GM23338 (cell line): ENCODE measurements at regions not wholly inside any gene's neighbourhood (a gene's known extent, or its start where the extent isn't known, plus 50 kb on each side); places are given as distances from the start of the nearest gene placed in this dataset.

ENCODE experiments used
- ATAC-seq: fragments of 200-7000 bp; cut with Tn5 transposase; 3 replicates; pipeline ENCODE4 v1.9.1; 2020
- DNase-seq: peaks from one replicate; pipeline ENCODE4 v3.0.0-alpha.2; 2015; ENCODE audit warnings: low spot score
- H2AFZ ChIP-seq: fragments of 200-600 bp; sonication (generic); 2 replicates; pipeline ENCODE4 v1.8.0; 2016; ENCODE audit warnings: antibody characterized with exemption, mild to moderate bottlenecking, moderate library complexity
- H3F3A ChIP-seq: fragments of 200-600 bp; sonication (generic); replicated peaks from 2 replicates; pipeline ENCODE4 v1.8.0; 2017; ENCODE audit warnings: antibody characterized with exemption, mixed run types, low read depth
- H3K27ac ChIP-seq: fragments of 200-600 bp; sonication (generic); 2 replicates; pipeline ENCODE4 v1.6.1; 2016; ENCODE audit warnings: low read depth
- H3K27me3 ChIP-seq: fragments of 200-600 bp; sonication (generic); 2 replicates; pipeline ENCODE4 v1.8.0; 2016; ENCODE audit warnings: mild to moderate bottlenecking, mixed run types, moderate library complexity; ENCODE audit not compliant: insufficient read depth
- H3K36me3 ChIP-seq: fragments of 200-600 bp; sonication (generic); 2 replicates; pipeline ENCODE4 v1.8.0; 2016; ENCODE audit warnings: mild to moderate bottlenecking; ENCODE audit not compliant: insufficient read depth
- H3K4me1 ChIP-seq: fragments of 200-600 bp; sonication (generic); 2 replicates; pipeline ENCODE4 v1.8.0; 2016; ENCODE audit warnings: mild to moderate bottlenecking, moderate library complexity; ENCODE audit not compliant: insufficient read depth
- H3K4me2 ChIP-seq: fragments of 200-600 bp; sonication (generic); 2 replicates; pipeline ENCODE4 v1.7.1; 2017; ENCODE audit warnings: mixed run types
- H3K4me3 ChIP-seq: fragments of 200-600 bp; sonication (generic); 2 replicates; pipeline ENCODE4 v1.6.1; 2016; ENCODE audit warnings: mixed run types
- H3K79me2 ChIP-seq: fragments of 200-600 bp; sonication (generic); replicated peaks from 2 replicates; pipeline ENCODE4 v1.8.0; 2017; ENCODE audit warnings: mild to moderate bottlenecking; ENCODE audit not compliant: insufficient read depth
- H3K9me2 ChIP-seq: fragments of 200-600 bp; sonication (generic); 2 replicates; pipeline ENCODE4 v1.8.0; 2017; ENCODE audit not compliant: insufficient read depth
- H4K20me1 ChIP-seq: fragments of 200-600 bp; sonication (generic); replicated peaks from 2 replicates; pipeline ENCODE4 v1.8.0; 2017; ENCODE audit warnings: mild to moderate bottlenecking; ENCODE audit not compliant: insufficient read depth
- H3K27ac Mint-ChIP-seq: 2 replicates; pipeline ENCODE4 v1.8.0; 2020; ENCODE audit warnings: inconsistent platforms, mild to moderate bottlenecking, moderate library complexity, mixed read lengths
- H3K27me3 Mint-ChIP-seq: 3 replicates; pipeline ENCODE4 v1.8.0; 2022; ENCODE audit warnings: low read depth, mild to moderate bottlenecking, moderate library complexity, mixed read lengths, inconsistent platforms; ENCODE audit not compliant: insufficient read depth, poor library complexity
- H3K36me3 Mint-ChIP-seq: 3 replicates; pipeline ENCODE4 v1.8.0; 2021; ENCODE audit warnings: low read depth, mild to moderate bottlenecking, inconsistent platforms, moderate library complexity, mixed read lengths
- H3K4me1 Mint-ChIP-seq: 3 replicates; pipeline ENCODE4 v1.8.0; 2020; ENCODE audit warnings: mild to moderate bottlenecking, inconsistent platforms, mixed read lengths
- H3K4me3 Mint-ChIP-seq: 3 replicates; pipeline ENCODE4 v1.8.0; 2021; ENCODE audit warnings: moderate library complexity, mild to moderate bottlenecking, inconsistent platforms, mixed read lengths
- H3K9me3 Mint-ChIP-seq: 3 replicates; pipeline ENCODE4 v1.8.0; 2020; ENCODE audit warnings: moderate library complexity, mild to moderate bottlenecking, inconsistent platforms, mixed read lengths
- CREB1 ChIP-seq: fragments of 250-450 bp; sonication (Bioruptor Pico); IDR thresholded peaks from 2 replicates; pipeline ENCODE4 v1.5.0; 2020; ENCODE audit warnings: low read depth, mild to moderate bottlenecking, moderate library complexity
- EZH2 ChIP-seq: fragments of 200-600 bp; sonication (generic); IDR thresholded peaks from one replicate; pipeline ENCODE4 v1.8.0; 2017; ENCODE audit warnings: antibody characterized with exemption, mild to moderate bottlenecking, low read depth; ENCODE audit not compliant: unreplicated experiment
- EZH2phosphoT487 ChIP-seq: fragments of 200-600 bp; sonication (generic); IDR thresholded peaks from one replicate; pipeline ENCODE4 v1.8.1; 2018; ENCODE audit warnings: antibody characterized with exemption; ENCODE audit not compliant: unreplicated experiment
- JUNB ChIP-seq: IDR thresholded peaks from one replicate; pipeline ENCODE4 v1.6.1; 2016; ENCODE audit warnings: antibody characterized with exemption; ENCODE audit not compliant: unreplicated experiment
- NANOG ChIP-seq: IDR thresholded peaks from 2 replicates; pipeline ENCODE4 v1.6.1; 2016; ENCODE audit warnings: antibody characterized with exemption, borderline replicate concordance
- POLR2AphosphoS5 ChIP-seq: IDR thresholded peaks from 2 replicates; pipeline ENCODE4 v1.6.1; 2016; ENCODE audit warnings: antibody characterized with exemption, low read depth
- STAT1 ChIP-seq: IDR thresholded peaks from one replicate; pipeline ENCODE4 v1.6.1; 2016; ENCODE audit warnings: antibody characterized with exemption; ENCODE audit not compliant: unreplicated experiment
- ZNF114 ChIP-seq: fragments of 250-450 bp; sonication (Bioruptor Pico); IDR thresholded peaks from 2 replicates; pipeline ENCODE4 v1.5.0; 2020; ENCODE audit warnings: mild to moderate bottlenecking, moderate library complexity
- ZNF331 ChIP-seq: fragments of 250-450 bp; sonication (Bioruptor Pico); IDR thresholded peaks from 2 replicates; pipeline ENCODE4 v1.5.0; 2020; ENCODE audit warnings: low read depth, mild to moderate bottlenecking, moderate library complexity
- TF ChIP-seq, protein P1 (sequence below): fragments of 250-450 bp; sonication (Bioruptor Pico); IDR thresholded peaks from 2 replicates; pipeline ENCODE4 v1.5.0; 2020; ENCODE audit warnings: mild to moderate bottlenecking, moderate library complexity
- TF ChIP-seq, protein P2 (sequence below), 2 experiments: fragments of 200-600 bp in 1 of 2; sonication (generic) in 1 of 2; conservative IDR thresholded peaks; 2 replicates each; pipeline versions ENCODE4 v1.5.1 to v1.6.1; 2016 to 2017; ENCODE audit warnings: antibody characterized with exemption in 2 of 2, low read depth in 2 of 2, mild to moderate bottlenecking in 2 of 2, moderate library complexity in 1 of 2
- TF ChIP-seq, protein P3 (sequence below): IDR thresholded peaks from one replicate; pipeline ENCODE4 v1.6.1; 2018; ENCODE audit warnings: antibody characterized with exemption; ENCODE audit not compliant: unreplicated experiment
- TF ChIP-seq, protein P4 (sequence below): IDR thresholded peaks from 2 replicates; pipeline ENCODE4 v1.6.1; 2016; ENCODE audit warnings: antibody characterized with exemption

DNA sequence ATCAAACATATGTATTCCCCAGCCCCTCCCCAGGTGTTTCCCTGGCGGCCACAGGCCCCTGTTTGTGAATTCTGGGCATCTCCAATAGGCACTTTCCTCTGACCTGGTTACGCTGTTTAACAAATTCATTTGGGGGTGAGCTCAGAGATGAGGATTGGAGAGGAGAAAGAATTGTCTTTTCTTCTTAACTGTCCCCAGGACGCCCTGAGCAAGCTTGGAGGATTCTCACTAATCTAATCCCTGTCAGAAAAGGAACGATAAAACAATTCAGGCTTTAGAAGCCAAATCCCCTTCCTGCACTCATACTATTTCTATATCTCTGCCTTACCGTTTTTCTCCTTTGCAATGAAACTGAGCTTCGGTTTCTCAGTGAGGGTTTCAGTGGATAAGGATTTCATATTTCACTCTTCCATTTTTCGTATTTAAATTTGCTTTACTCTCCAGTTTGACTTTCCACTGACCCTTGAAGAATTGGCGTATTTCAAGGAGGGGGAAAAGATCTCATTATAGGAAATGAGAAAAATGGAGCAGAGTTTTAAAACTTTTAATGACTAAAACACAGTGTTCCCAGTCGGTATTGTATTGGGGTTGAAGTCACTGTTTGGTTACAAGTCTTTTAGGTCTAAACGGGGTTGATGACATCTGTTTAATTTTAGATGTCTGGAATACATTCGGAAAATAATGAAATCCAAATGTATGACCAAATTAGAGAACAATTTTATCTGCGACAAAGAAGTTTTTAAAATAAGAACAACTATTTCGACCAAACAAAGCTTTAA lies 180.1 kb downstream of the MACROH2A1 start:
- DNase-seq (no peak), ATAC-seq (no peak)
- Mint-ChIP-seq H3K27me3 (peaks cover 11% of the 10 kb centered on the region), H3K9me3 (no peaks in the 10 kb centered on the region), H3K27ac (no peak overlapping the region), H3K36me3 (no peaks in the 10 kb centered on the region), H3K4me3 (no peak overlapping the region), H3K4me1 (no peaks in the 10 kb centered on the region)
- no peak overlapping the region for H3K4me3 ChIP-seq
- H2AFZ ChIP-seq: no peak overlapping the region
- H3K36me3 ChIP-seq: no peaks in the 10 kb centered on the region
- H3K4me1 ChIP-seq: no peaks in the 10 kb centered on the region
- no peaks in the 10 kb centered on the region for H4K20me1 ChIP-seq
- H3F3A ChIP-seq: no peaks in the 10 kb centered on the region
- TF ChIP-seq ZNF331 (CRISPR knock-in tag) (no peak), ZNF114 (CRISPR knock-in tag) (no peak), STAT1 (no peak), JUNB (no peak), CREB1 (CRISPR knock-in tag) (no peak), EZH2 (no peak), NANOG (no peak), EZH2phosphoT487 (no peak), POLR2AphosphoS5 (no peak)
- TF ChIP-seq, protein P1, sequence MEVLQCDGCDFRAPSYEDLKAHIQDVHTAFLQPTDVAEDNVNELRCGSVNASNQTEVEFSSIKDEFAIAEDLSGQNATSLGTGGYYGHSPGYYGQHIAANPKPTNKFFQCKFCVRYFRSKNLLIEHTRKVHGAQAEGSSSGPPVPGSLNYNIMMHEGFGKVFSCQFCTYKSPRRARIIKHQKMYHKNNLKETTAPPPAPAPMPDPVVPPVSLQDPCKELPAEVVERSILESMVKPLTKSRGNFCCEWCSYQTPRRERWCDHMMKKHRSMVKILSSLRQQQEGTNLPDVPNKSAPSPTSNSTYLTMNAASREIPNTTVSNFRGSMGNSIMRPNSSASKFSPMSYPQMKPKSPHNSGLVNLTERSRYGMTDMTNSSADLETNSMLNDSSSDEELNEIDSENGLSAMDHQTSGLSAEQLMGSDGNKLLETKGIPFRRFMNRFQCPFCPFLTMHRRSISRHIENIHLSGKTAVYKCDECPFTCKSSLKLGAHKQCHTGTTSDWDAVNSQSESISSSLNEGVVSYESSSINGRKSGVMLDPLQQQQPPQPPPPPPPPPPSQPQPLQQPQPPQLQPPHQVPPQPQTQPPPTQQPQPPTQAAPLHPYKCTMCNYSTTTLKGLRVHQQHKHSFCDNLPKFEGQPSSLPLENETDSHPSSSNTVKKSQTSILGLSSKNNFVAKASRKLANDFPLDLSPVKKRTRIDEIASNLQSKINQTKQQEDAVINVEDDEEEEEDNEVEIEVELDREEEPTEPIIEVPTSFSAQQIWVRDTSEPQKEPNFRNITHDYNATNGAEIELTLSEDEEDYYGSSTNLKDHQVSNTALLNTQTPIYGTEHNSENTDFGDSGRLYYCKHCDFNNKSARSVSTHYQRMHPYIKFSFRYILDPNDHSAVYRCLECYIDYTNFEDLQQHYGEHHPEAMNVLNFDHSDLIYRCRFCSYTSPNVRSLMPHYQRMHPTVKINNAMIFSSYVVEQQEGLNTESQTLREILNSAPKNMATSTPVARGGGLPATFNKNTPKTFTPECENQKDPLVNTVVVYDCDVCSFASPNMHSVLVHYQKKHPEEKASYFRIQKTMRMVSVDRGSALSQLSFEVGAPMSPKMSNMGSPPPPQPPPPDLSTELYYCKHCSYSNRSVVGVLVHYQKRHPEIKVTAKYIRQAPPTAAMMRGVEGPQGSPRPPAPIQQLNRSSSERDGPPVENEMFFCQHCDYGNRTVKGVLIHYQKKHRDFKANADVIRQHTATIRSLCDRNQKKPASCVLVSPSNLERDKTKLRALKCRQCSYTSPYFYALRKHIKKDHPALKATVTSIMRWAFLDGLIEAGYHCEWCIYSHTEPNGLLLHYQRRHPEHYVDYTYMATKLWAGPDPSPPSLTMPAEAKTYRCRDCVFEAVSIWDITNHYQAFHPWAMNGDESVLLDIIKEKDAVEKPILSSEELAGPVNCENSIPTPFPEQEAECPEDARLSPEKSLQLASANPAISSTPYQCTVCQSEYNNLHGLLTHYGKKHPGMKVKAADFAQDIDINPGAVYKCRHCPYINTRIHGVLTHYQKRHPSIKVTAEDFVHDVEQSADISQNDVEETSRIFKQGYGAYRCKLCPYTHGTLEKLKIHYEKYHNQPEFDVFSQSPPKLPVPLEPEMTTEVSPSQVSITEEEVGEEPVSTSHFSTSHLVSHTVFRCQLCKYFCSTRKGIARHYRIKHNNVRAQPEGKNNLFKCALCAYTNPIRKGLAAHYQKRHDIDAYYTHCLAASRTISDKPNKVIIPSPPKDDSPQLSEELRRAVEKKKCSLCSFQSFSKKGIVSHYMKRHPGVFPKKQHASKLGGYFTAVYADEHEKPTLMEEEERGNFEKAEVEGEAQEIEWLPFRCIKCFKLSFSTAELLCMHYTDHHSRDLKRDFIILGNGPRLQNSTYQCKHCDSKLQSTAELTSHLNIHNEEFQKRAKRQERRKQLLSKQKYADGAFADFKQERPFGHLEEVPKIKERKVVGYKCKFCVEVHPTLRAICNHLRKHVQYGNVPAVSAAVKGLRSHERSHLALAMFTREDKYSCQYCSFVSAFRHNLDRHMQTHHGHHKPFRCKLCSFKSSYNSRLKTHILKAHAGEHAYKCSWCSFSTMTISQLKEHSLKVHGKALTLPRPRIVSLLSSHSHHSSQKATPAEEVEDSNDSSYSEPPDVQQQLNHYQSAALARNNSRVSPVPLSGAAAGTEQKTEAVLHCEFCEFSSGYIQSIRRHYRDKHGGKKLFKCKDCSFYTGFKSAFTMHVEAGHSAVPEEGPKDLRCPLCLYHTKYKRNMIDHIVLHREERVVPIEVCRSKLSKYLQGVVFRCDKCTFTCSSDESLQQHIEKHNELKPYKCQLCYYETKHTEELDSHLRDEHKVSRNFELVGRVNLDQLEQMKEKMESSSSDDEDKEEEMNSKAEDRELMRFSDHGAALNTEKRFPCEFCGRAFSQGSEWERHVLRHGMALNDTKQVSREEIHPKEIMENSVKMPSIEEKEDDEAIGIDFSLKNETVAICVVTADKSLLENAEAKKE (CRISPR knock-in tag): no peak
- TF ChIP-seq, protein P2, sequence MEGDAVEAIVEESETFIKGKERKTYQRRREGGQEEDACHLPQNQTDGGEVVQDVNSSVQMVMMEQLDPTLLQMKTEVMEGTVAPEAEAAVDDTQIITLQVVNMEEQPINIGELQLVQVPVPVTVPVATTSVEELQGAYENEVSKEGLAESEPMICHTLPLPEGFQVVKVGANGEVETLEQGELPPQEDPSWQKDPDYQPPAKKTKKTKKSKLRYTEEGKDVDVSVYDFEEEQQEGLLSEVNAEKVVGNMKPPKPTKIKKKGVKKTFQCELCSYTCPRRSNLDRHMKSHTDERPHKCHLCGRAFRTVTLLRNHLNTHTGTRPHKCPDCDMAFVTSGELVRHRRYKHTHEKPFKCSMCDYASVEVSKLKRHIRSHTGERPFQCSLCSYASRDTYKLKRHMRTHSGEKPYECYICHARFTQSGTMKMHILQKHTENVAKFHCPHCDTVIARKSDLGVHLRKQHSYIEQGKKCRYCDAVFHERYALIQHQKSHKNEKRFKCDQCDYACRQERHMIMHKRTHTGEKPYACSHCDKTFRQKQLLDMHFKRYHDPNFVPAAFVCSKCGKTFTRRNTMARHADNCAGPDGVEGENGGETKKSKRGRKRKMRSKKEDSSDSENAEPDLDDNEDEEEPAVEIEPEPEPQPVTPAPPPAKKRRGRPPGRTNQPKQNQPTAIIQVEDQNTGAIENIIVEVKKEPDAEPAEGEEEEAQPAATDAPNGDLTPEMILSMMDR (conservative IDR thresholded peaks at IDR 0.05; ENCODE audit: low read depth in 2 of 2): no peak
- TF ChIP-seq, protein P3, sequence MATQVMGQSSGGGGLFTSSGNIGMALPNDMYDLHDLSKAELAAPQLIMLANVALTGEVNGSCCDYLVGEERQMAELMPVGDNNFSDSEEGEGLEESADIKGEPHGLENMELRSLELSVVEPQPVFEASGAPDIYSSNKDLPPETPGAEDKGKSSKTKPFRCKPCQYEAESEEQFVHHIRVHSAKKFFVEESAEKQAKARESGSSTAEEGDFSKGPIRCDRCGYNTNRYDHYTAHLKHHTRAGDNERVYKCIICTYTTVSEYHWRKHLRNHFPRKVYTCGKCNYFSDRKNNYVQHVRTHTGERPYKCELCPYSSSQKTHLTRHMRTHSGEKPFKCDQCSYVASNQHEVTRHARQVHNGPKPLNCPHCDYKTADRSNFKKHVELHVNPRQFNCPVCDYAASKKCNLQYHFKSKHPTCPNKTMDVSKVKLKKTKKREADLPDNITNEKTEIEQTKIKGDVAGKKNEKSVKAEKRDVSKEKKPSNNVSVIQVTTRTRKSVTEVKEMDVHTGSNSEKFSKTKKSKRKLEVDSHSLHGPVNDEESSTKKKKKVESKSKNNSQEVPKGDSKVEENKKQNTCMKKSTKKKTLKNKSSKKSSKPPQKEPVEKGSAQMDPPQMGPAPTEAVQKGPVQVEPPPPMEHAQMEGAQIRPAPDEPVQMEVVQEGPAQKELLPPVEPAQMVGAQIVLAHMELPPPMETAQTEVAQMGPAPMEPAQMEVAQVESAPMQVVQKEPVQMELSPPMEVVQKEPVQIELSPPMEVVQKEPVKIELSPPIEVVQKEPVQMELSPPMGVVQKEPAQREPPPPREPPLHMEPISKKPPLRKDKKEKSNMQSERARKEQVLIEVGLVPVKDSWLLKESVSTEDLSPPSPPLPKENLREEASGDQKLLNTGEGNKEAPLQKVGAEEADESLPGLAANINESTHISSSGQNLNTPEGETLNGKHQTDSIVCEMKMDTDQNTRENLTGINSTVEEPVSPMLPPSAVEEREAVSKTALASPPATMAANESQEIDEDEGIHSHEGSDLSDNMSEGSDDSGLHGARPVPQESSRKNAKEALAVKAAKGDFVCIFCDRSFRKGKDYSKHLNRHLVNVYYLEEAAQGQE: no peak
- TF ChIP-seq, protein P4, sequence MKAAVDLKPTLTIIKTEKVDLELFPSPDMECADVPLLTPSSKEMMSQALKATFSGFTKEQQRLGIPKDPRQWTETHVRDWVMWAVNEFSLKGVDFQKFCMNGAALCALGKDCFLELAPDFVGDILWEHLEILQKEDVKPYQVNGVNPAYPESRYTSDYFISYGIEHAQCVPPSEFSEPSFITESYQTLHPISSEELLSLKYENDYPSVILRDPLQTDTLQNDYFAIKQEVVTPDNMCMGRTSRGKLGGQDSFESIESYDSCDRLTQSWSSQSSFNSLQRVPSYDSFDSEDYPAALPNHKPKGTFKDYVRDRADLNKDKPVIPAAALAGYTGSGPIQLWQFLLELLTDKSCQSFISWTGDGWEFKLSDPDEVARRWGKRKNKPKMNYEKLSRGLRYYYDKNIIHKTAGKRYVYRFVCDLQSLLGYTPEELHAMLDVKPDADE: no peak
- no peaks in the 10 kb centered on the region for H3K27me3 ChIP-seq
- no peaks in the 10 kb centered on the region for H3K9me2 ChIP-seq
- no peak overlapping the region for H3K4me2 ChIP-seq
- no peak overlapping the region for H3K27ac ChIP-seq
- H3K79me2 ChIP-seq: no peaks in the 10 kb centered on the region
